IMR-90 (cell line): ENCODE measurements at regions not wholly inside any gene's neighbourhood (a gene's known extent, or its start where the extent isn't known, plus 50 kb on each side); places are given as distances from the start of the nearest gene placed in this dataset.
"Not testable (repeated sequence)": the region's sequence is repeated elsewhere in the genome, so short reads cannot be mapped to it uniquely, and the experiment has no call there.

ENCODE experiments used
- ATAC-seq: fragments of 200-7000 bp; cut with Tn5 transposase; 2 replicates; pipeline ENCODE4 v1.9.1; 2020; ENCODE audit warnings: low read depth, mild to moderate bottlenecking, moderate library complexity
- BruUV-seq: library from RNA; stranded (reverse); fragments of 400-500 nt; replicated peaks from 2 replicates; lab custom pipeline; 2021; lab: Mats Ljungman, UMichigan
- CTCF ChIA-PET: fragments of 300-600 bp; formaldehyde crosslinking; extraction: SDS; loops from one replicate; lab custom pipeline; 2021; ENCODE audit warnings: antibody characterized with exemption; lab: Yijun Ruan, JAX
- POLR2A ChIA-PET: fragments of 300-600 bp; sonication (Branson Sonifier 250); formaldehyde crosslinking; loops from one replicate; lab custom pipeline; 2022; ENCODE audit warnings: antibody characterized with exemption; ENCODE audit not compliant: unreplicated experiment; lab: Charles Lee
- DNase-seq: peaks from one replicate; pipeline ENCODE4 v3.0.0; 2013
- H2AFZ ChIP-seq: replicated peaks from 2 replicates; pipeline ENCODE3; 2013; ENCODE audit warnings: low read length, mild to moderate bottlenecking; ENCODE audit not compliant: poor library complexity
- H2AK5ac ChIP-seq: 2 replicates; pipeline ENCODE4 v1.6.1; 2013; ENCODE audit warnings: low read depth, low read length, inconsistent platforms
- H2AK9ac ChIP-seq: replicated peaks from 2 replicates; pipeline ENCODE3; 2013; ENCODE audit warnings: mild to moderate bottlenecking, low read depth, low read length, moderate library complexity; ENCODE audit not compliant: poor library complexity
- H2BK120ac ChIP-seq: 2 replicates; pipeline ENCODE4 v1.6.1; 2013; ENCODE audit warnings: low read depth, low read length, inconsistent platforms
- H2BK15ac ChIP-seq: 3 replicates; pipeline ENCODE4 v1.6.1; 2013; ENCODE audit warnings: low read depth, low read length, inconsistent platforms
- H2BK20ac ChIP-seq: 2 replicates; pipeline ENCODE4 v1.6.1; 2013; ENCODE audit warnings: low read depth, mild to moderate bottlenecking, inconsistent platforms, low read length, moderate library complexity
- H2BK5ac ChIP-seq: 2 replicates; pipeline ENCODE4 v1.6.1; 2013; ENCODE audit warnings: mild to moderate bottlenecking, low read depth, low read length, inconsistent platforms; ENCODE audit not compliant: poor library complexity, severe bottlenecking
- H3K14ac ChIP-seq: replicated peaks from 2 replicates; pipeline ENCODE4 v1.6.1; 2013; ENCODE audit warnings: low read depth, low read length, inconsistent platforms
- H3K18ac ChIP-seq: 2 replicates; pipeline ENCODE4 v1.6.1; 2013; ENCODE audit warnings: low read depth, low read length, control low read depth
- H3K23ac ChIP-seq: 2 replicates; pipeline ENCODE4 v1.6.1; 2013; ENCODE audit warnings: low read depth, low read length, inconsistent platforms
- H3K27ac ChIP-seq: 2 replicates; pipeline ENCODE4 v1.5.1; 2013; ENCODE audit warnings: mild to moderate bottlenecking, control low read depth, low read length; ENCODE audit not compliant: insufficient read depth
- H3K27me3 ChIP-seq: 2 replicates; pipeline ENCODE4 v1.6.1; 2013; ENCODE audit warnings: low read length; ENCODE audit not compliant: control insufficient read depth, insufficient read depth
- H3K36me3 ChIP-seq: 2 replicates; pipeline ENCODE4 v1.6.1; 2013; ENCODE audit warnings: low read length, mixed read lengths; ENCODE audit not compliant: control insufficient read depth, insufficient read depth
- H3K4ac ChIP-seq: 2 replicates; pipeline ENCODE4 v1.6.1; 2013; ENCODE audit warnings: low read depth, low read length, inconsistent platforms
- H3K4me1 ChIP-seq: 2 replicates; pipeline ENCODE4 v1.6.1; 2013; ENCODE audit warnings: low read length, mixed read lengths; ENCODE audit not compliant: control insufficient read depth, insufficient read depth
- H3K4me2 ChIP-seq: 2 replicates; pipeline ENCODE4 v1.6.1; 2013; ENCODE audit warnings: low read depth, mild to moderate bottlenecking, control low read depth, low read length, moderate library complexity
- H3K4me3 ChIP-seq: 2 replicates; pipeline ENCODE4 v1.5.1; 2013; ENCODE audit warnings: low read depth, mild to moderate bottlenecking, control low read depth, low read length, moderate library complexity; ENCODE audit not compliant: insufficient read depth
- H3K56ac ChIP-seq: 2 replicates; pipeline ENCODE4 v1.6.1; 2013; ENCODE audit warnings: low read length, inconsistent platforms; ENCODE audit not compliant: insufficient read depth; ENCODE audit errors: extremely low read depth
- H3K79me1 ChIP-seq, 2 experiments: 2 replicates each; pipeline ENCODE4 v1.6.1; 2013; ENCODE audit warnings: low read length in 2 of 2, inconsistent platforms in 1 of 2, low read depth in 1 of 2
- H3K9ac ChIP-seq: 2 replicates; pipeline ENCODE4 v1.6.1; 2013; ENCODE audit warnings: low read depth, low read length, control low read depth
- H3K9me1 ChIP-seq: 2 replicates; pipeline ENCODE4 v1.6.1; 2013; ENCODE audit warnings: low read length, inconsistent platforms; ENCODE audit not compliant: insufficient read depth
- H3K9me3 ChIP-seq: 2 replicates; pipeline ENCODE4 v1.6.1; 2013; ENCODE audit warnings: low read length; ENCODE audit not compliant: control insufficient read depth, insufficient read depth
- H4K20me1 ChIP-seq: 2 replicates; pipeline ENCODE4 v1.6.1; 2013; ENCODE audit warnings: low read length, inconsistent platforms; ENCODE audit not compliant: insufficient read depth
- H4K5ac ChIP-seq: 2 replicates; pipeline ENCODE4 v1.6.1; 2013; ENCODE audit warnings: mild to moderate bottlenecking, low read depth, low read length, control low read depth
- H4K8ac ChIP-seq, 2 experiments: 2 replicates each; pipeline ENCODE4 v1.6.1; 2013; ENCODE audit warnings: low read depth in 2 of 2, low read length in 2 of 2, control low read depth in 1 of 2, inconsistent platforms in 1 of 2
- H4K91ac ChIP-seq: 2 replicates; pipeline ENCODE4 v1.6.1; 2013; ENCODE audit warnings: low read depth, low read length, inconsistent platforms; ENCODE audit not compliant: insufficient read depth
- CEBPB ChIP-seq: IDR thresholded peaks from 2 replicates; pipeline ENCODE4 v1.6.1; 2012; ENCODE audit warnings: low read depth, low read length, improper control_type of control experiment
- WGBS, 2 experiments: methylation state at CpG; one replicate each; pipeline versions ENCODE4 v1.1.5 to v1.1.7; 2013; ENCODE audit warnings: missing lambda C conversion rate in 2 of 2; ENCODE audit not compliant: insufficient read length in 1 of 2; ENCODE audit errors: extremely low coverage in 2 of 2; 5-methylcytosine and 5-hydroxymethylcytosine counted together
- dilution Hi-C: fragments of 300-500 bp; cut with HindIII; formaldehyde crosslinking; loops from one replicate; pipeline ENCODE4 v1.14.3; 2018; ENCODE audit warnings: low sequenced_read_pairs; ENCODE audit not compliant: unreplicated experiment
- in situ Hi-C: fragments of 300-500 bp; cut with MboI; formaldehyde crosslinking; loops from 3 replicates; pipeline ENCODE4 v1.14.3; 2019; ENCODE audit warnings: low sequenced_read_pairs, inconsistent platforms, mixed read lengths
- intact Hi-C: fragments of 100-400 bp; cut with micrococcal nuclease; formaldehyde crosslinking; loops from 2 replicates; pipeline ENCODE4 v1.10.0; 2022

- H2AK9ac ChIP-seq, BruUV-seq, H3K4me1 ChIP-seq, H2AK5ac ChIP-seq, H3K14ac ChIP-seq, H2BK15ac ChIP-seq, POLR2A ChIA-PET, H3K79me1 ChIP-seq, CTCF ChIA-PET, dilution Hi-C loops, H3K9me1 ChIP-seq, H3K23ac ChIP-seq, H3K9me3 ChIP-seq, H4K5ac ChIP-seq, H4K20me1 ChIP-seq, in situ Hi-C loops, H2AFZ ChIP-seq, H4K91ac ChIP-seq, H3K36me3 ChIP-seq, ATAC-seq, H3K4ac ChIP-seq, H2BK120ac ChIP-seq, H3K27ac ChIP-seq, H3K27me3 ChIP-seq, H2BK5ac ChIP-seq, H2BK20ac ChIP-seq, H3K9ac ChIP-seq: not testable (repeated sequence)
- Histone ChIP-seq H3K18ac (peak overlapping the region; percentile 18; the same call in 1 of the 2 replicates), H4K8ac (peak overlapping the region; percentile 21 to 60; a peak in 2 of 4 replicates), H3K4me2 (peak overlapping the region; percentile 75), H3K4me3 (peak overlapping the region; percentile 13; the same call in 1 of the 2 replicates), H3K56ac (0 out of 2 replicates have a peak overlapping the region, but pooled peaks have one; percentile 25)
- peak; percentile 48 for TF ChIP-seq CEBPB
- peak; percentile 41 for DNase-seq
- WGBS, 2 experiments = 18% methylated on average over 4 of the region's 31 CpGs; no CpG with 5 or more reads in 1 of the 2 experiments
- intact Hi-C loops = loop anchor here (5.0 to 10.0 kb wide), 2 partner anchors 180 to 897 kb away; no protein-coding TSS in a partner anchor
Measured at GRCh38 chr2:132267498-132268283, 105.9 kb upstream of the ANKRD30BL start.
